Activated CD8-positive, alpha-beta memory T cell treated with anti-CD3 and anti-CD28 coated beads, Interleukin-2, amount 10 ng/mL, durations not matched to agents 7 days and 5 days (primary cell): ENCODE measurements at regions not wholly inside any gene's neighbourhood (a gene's known extent, or its start where the extent isn't known, plus 50 kb on each side); places are given as distances from the start of the nearest gene placed in this dataset.

Experiments
- ATAC-seq: fragments of 150-1000 bp; cut with Tn5 transposase; one replicate; pipeline ENCODE4 v1.10.0; 2021; ENCODE audit warnings: moderate library complexity
- CTCF ChIA-PET: fragments of 350-600 bp; sonication (Branson Sonifier 250); formaldehyde crosslinking; loops from one replicate; lab custom pipeline; 2021; ENCODE audit warnings: antibody characterized with exemption; lab: Charles Lee
- DNase-seq: peaks from one replicate; pipeline ENCODE4 v3.0.0-alpha.2; 2020
- H3K27ac Mint-ChIP-seq: one replicate; pipeline ENCODE4 v1.8.0; 2021; ENCODE audit warnings: mild to moderate bottlenecking, mixed read lengths
- H3K27me3 Mint-ChIP-seq: one replicate; pipeline ENCODE4 v1.8.0; 2021; ENCODE audit warnings: mixed read lengths
- H3K36me3 Mint-ChIP-seq: one replicate; pipeline ENCODE4 v1.8.0; 2021; ENCODE audit warnings: mild to moderate bottlenecking, mixed read lengths
- H3K4me1 Mint-ChIP-seq: one replicate; pipeline ENCODE4 v1.8.0; 2021; ENCODE audit warnings: mixed read lengths
- H3K4me3 Mint-ChIP-seq: one replicate; pipeline ENCODE4 v1.8.0; 2021; ENCODE audit warnings: mild to moderate bottlenecking, moderate library complexity, mixed read lengths
- H3K9me3 Mint-ChIP-seq: one replicate; pipeline ENCODE4 v1.8.0; 2022; ENCODE audit warnings: low read depth, mixed read lengths

GRCh38 chr10:10814069-10814468 is 203.6 kb upstream of the CELF2 start:
- Mint-ChIP-seq H3K9me3 (no peaks in the 10 kb centered on the region), H3K4me3 (no peak overlapping the region), H3K27ac (no peak overlapping the region), H3K36me3 (no peaks in the 10 kb centered on the region), H3K4me1 (no peaks in the 10 kb centered on the region), H3K27me3 (peaks cover 5% of the 10 kb centered on the region)
- CTCF ChIA-PET = no interaction called here
- no peak for DNase-seq
- no peak for ATAC-seq

DNA sequence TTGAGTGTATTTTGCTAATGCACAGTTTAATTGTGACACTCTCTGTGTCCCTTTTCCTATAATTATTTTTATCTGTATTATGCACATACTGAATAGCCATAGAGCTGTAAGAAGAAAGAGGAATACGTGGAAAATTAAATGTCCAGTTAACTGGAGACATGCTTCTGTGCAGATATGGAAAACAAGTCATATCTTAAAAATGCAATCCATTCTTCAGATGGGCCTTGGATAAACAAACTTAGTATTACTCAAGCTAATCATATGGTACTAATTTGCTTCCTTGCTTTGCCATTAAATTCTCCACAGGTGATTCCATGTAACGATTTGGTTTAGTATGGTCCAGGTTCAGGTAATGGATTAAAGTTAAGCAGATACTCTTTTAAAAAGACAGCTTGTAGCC is 201.2 kb upstream of the CELF2 start:
- Mint-ChIP-seq H3K27me3 (peaks cover 5% of the 10 kb centered on the region), H3K27ac (no peak overlapping the region), H3K9me3 (no peaks in the 10 kb centered on the region), H3K4me3 (no peak overlapping the region), H3K4me1 (no peaks in the 10 kb centered on the region), H3K36me3 (no peaks in the 10 kb centered on the region)
- CTCF ChIA-PET = no interaction called here
- no peak for DNase-seq
- ATAC-seq = no peak

- no peak for ATAC-seq
These were observed 200.1 kb upstream of the CELF2 start for GRCh38 chr10:10817609-10818008.

GRCh38 chr10:10818082-10818481 is 199.6 kb upstream of the CELF2 start:
- Mint-ChIP-seq H3K36me3 (no peaks in the 10 kb centered on the region), H3K27me3 (peaks cover 5% of the 10 kb centered on the region), H3K9me3 (no peaks in the 10 kb centered on the region), H3K4me3 (no peak overlapping the region), H3K4me1 (no peaks in the 10 kb centered on the region), H3K27ac (no peak overlapping the region)
- DNase-seq = no peak
- CTCF ChIA-PET = no interaction called here
- ATAC-seq = no peak

More at GRCh38 chr10:10817609-10818008, 200.1 kb upstream of the CELF2 start:
- CTCF ChIA-PET = no interaction called here
- Mint-ChIP-seq H3K4me1 (no peaks in the 10 kb centered on the region), H3K9me3 (no peaks in the 10 kb centered on the region), H3K4me3 (no peak overlapping the region), H3K27ac (no peak overlapping the region), H3K27me3 (peaks cover 5% of the 10 kb centered on the region), H3K36me3 (no peaks in the 10 kb centered on the region)
- DNase-seq = no peak

DNA sequence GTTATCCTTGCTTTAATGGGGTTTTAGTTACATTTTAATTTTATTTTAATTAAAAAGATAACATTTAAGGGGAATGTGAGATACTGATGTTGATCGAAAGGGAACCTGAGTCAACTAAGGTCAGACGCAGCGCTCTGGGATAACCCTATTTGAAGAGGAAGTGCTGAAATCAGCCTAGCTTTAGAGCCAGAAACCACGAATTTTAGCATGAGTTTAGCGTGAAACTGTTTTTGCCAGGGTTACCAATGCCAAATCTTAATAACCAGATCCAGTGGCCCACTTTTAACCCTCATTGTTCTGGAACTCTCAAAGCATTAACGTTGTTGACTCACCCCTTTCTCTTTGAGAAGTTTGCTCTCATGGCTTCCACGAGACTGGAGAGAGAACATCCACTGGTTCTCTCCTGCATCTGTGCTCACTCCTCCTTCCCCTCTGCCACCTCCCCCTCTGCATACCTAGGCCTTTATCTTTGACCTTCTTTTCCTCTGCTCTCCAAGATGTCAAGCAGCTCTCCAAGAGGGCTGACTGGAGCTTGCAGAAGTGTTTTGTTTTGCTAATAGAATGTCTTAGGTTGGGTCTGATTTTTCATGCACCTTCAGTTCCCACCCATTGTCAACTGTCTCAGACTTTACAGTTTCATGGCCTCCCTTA is 198.3 kb upstream of the CELF2 start:
- no peaks in the 10 kb centered on the region for H3K9me3 Mint-ChIP-seq
- CTCF ChIA-PET = no interaction called here

GRCh38 chr10:10821926-10822325 is 195.7 kb upstream of the CELF2 start:
- H3K4me1 Mint-ChIP-seq = no peaks in the 10 kb centered on the region
- no peak overlapping the region for H3K4me3 Mint-ChIP-seq
- CTCF ChIA-PET = no interaction called here
- no peaks in the 10 kb centered on the region for H3K9me3 Mint-ChIP-seq
- no peaks in the 10 kb centered on the region for H3K36me3 Mint-ChIP-seq
- no peak overlapping the region for H3K27ac Mint-ChIP-seq
- no peaks in the 10 kb centered on the region for H3K27me3 Mint-ChIP-seq
- DNase-seq (no peak), ATAC-seq (no peak)

More for the DNA sequence above, 198.3 kb upstream of the CELF2 start:
- Mint-ChIP-seq H3K4me3 (no peak overlapping the region), H3K27me3 (peaks cover 5% of the 10 kb centered on the region), H3K4me1 (no peaks in the 10 kb centered on the region), H3K36me3 (no peaks in the 10 kb centered on the region), H3K27ac (no peak overlapping the region)
- DNase-seq = no peak
- ATAC-seq = no peak

- Mint-ChIP-seq H3K9me3 (no peaks in the 10 kb centered on the region), H3K27ac (no peak overlapping the region), H3K36me3 (no peaks in the 10 kb centered on the region), H3K4me1 (no peaks in the 10 kb centered on the region), H3K27me3 (peaks cover 5% of the 10 kb centered on the region), H3K4me3 (no peak overlapping the region)
- no peak for ATAC-seq
- CTCF ChIA-PET = no interaction called here
- DNase-seq = no peak
These were observed 193.0 kb upstream of the CELF2 start for GRCh38 chr10:10824591-10825148.

DNA sequence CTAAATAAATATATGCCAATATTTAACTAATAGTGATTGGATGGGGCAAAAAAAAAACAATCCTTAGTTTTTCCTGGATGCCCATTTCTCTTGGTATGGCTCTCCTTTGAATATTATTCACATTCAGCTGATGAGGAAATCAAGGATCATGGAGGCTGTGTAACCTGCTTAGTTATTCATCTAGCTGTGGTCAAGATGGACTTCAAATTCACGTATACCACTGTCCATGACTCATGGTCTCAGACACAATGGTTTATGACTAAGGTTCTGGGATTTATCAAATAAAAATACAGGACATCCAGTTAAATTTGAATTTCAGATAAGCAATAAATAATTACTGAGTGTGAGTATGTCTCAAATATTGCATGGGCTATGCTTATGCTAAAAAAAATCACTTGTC is 191.5 kb upstream of the CELF2 start:
- Mint-ChIP-seq H3K27ac (no peak overlapping the region), H3K27me3 (peaks cover 5% of the 10 kb centered on the region), H3K36me3 (no peaks in the 10 kb centered on the region), H3K9me3 (no peaks in the 10 kb centered on the region), H3K4me3 (no peak overlapping the region), H3K4me1 (no peaks in the 10 kb centered on the region)
- CTCF ChIA-PET = no interaction called here
- ATAC-seq (no peak), DNase-seq (no peak)

- no peak overlapping the region for H3K4me3 Mint-ChIP-seq
- no peaks in the 10 kb centered on the region for H3K9me3 Mint-ChIP-seq
- DNase-seq (no peak), ATAC-seq (no peak)
- H3K27me3 Mint-ChIP-seq = peaks cover 5% of the 10 kb centered on the region
- H3K4me1 Mint-ChIP-seq = no peaks in the 10 kb centered on the region
- no peaks in the 10 kb centered on the region for H3K36me3 Mint-ChIP-seq
- CTCF ChIA-PET = no interaction called here
- no peak overlapping the region for H3K27ac Mint-ChIP-seq
These were observed 189.0 kb upstream of the CELF2 start for GRCh38 chr10:10828623-10829022.

DNA sequence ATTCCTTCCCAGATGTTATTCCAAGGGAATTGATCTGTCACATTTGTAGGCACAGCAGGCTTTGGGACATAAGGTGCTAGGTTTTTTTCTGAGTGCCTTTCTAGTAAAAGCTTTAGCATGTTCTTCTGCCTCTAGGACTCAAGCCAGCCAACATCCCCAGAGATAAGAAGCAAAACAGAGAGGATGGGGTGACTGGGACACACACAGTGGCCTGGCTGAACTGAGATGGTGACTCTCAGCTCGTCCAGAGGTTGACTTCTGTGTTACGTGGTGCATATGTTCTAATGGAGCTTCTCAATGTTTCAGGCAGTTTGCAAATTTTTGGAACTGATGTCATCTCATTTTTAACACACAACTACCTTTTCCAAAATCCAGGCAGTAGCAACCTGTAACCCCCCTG is 188.1 kb upstream of the CELF2 start:
- peaks cover 5% of the 10 kb centered on the region for H3K27me3 Mint-ChIP-seq
- ATAC-seq = no peak
- CTCF ChIA-PET = no interaction called here
- H3K36me3 Mint-ChIP-seq = no peaks in the 10 kb centered on the region
- no peak for DNase-seq
- no peak overlapping the region for H3K27ac Mint-ChIP-seq
- no peaks in the 10 kb centered on the region for H3K4me1 Mint-ChIP-seq
- H3K4me3 Mint-ChIP-seq = no peak overlapping the region
- peaks cover 3% of the 10 kb centered on the region for H3K9me3 Mint-ChIP-seq

- Mint-ChIP-seq H3K4me3 (no peak overlapping the region), H3K36me3 (no peaks in the 10 kb centered on the region), H3K27me3 (peaks cover 5% of the 10 kb centered on the region), H3K4me1 (no peaks in the 10 kb centered on the region), H3K27ac (no peak overlapping the region), H3K9me3 (peaks cover 3% of the 10 kb centered on the region)
- ATAC-seq (no peak), DNase-seq (no peak)
- CTCF ChIA-PET = no interaction called here
These were observed 187.2 kb upstream of the CELF2 start for GRCh38 chr10:10830293-10830986.

- Mint-ChIP-seq H3K27ac (no peak overlapping the region), H3K4me1 (no peaks in the 10 kb centered on the region), H3K4me3 (no peak overlapping the region), H3K36me3 (no peaks in the 10 kb centered on the region), H3K9me3 (peaks cover 3% of the 10 kb centered on the region), H3K27me3 (peaks cover 5% of the 10 kb centered on the region)
- DNase-seq = no peak
- CTCF ChIA-PET = no interaction called here
- ATAC-seq = no peak
These were observed 186.6 kb upstream of the CELF2 start for GRCh38 chr10:10831085-10831484.

DNA sequence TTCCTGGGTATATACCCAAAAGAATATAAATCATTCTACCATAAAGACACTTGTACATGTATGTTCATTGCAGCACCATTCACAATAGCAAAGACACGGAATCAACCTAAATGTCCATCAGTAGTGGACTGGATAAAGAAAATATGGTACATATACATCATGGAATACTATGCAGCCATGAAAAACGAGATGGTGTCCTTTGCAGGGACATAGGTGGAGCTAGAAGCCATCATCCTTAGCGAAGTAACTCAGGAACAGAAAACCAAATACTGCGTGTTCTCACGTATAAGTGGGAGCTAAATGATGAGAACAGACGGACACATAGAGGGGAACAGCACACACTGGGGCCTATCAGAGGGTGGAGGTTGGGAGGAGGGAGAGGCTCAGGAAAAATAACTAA is 183.7 kb upstream of the CELF2 start:
- ATAC-seq (no peak), DNase-seq (no peak)
- H3K27me3 Mint-ChIP-seq = no peaks in the 10 kb centered on the region
- no peak overlapping the region for H3K27ac Mint-ChIP-seq
- H3K9me3 Mint-ChIP-seq = peaks cover 3% of the 10 kb centered on the region
- no peak overlapping the region for H3K4me3 Mint-ChIP-seq
- no peaks in the 10 kb centered on the region for H3K36me3 Mint-ChIP-seq
- CTCF ChIA-PET = no interaction called here
- no peaks in the 10 kb centered on the region for H3K4me1 Mint-ChIP-seq

DNA sequence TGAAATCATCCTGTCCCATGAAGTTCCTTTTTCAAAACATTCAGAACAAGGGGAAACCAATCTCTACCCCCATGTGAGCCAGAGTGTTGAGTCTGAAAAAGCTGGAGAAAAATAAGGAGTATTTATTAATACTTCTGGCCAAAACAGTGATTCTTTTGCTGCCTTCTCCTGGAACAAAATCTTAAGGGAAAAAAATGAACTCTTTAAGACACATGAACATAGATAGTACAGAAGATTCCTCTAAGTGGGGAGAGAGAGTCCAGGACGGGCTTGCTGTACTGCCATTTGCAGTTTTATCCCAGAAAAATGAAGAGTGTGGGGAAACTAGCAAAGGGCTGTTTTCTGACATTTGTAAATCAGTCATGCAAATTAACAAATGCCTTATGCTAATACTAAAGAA is 173.4 kb upstream of the CELF2 start:
- DNase-seq (no peak), ATAC-seq (no peak)
- no peaks in the 10 kb centered on the region for H3K4me1 Mint-ChIP-seq
- H3K27me3 Mint-ChIP-seq = peaks cover 41% of the 10 kb centered on the region
- CTCF ChIA-PET = no interaction called here
- H3K36me3 Mint-ChIP-seq = no peaks in the 10 kb centered on the region
- H3K9me3 Mint-ChIP-seq = no peaks in the 10 kb centered on the region
- H3K27ac Mint-ChIP-seq = no peak overlapping the region
- H3K4me3 Mint-ChIP-seq = no peak overlapping the region
